Mesenchymal stem cell (in vitro differentiated cells and primary cell): ENCODE measurements at regions not wholly inside any gene's neighbourhood (a gene's known extent, or its start where the extent isn't known, plus 50 kb on each side); places are given as distances from the start of the nearest gene placed in this dataset.

Experiments used
- DNase-seq: peaks from one replicate; pipeline ENCODE4 v3.0.0-alpha.2; 2013
- H2AFZ ChIP-seq: one replicate; pipeline ENCODE4 v1.6.1; 2013; ENCODE audit warnings: low read depth, mild to moderate bottlenecking, control low read depth, inconsistent platforms, low read length, moderate library complexity
- H2AK5ac ChIP-seq: 2 replicates; pipeline ENCODE4 v1.6.1; 2013; ENCODE audit warnings: low read length, moderate library complexity, mild to moderate bottlenecking, inconsistent platforms; ENCODE audit not compliant: severe bottlenecking
- H2BK120ac ChIP-seq: one replicate; pipeline ENCODE4 v1.6.1; 2013; ENCODE audit warnings: low read depth, mild to moderate bottlenecking, inconsistent platforms, low read length, moderate library complexity
- H2BK12ac ChIP-seq, 2 experiments: one replicate each; pipeline ENCODE4 v1.6.1; 2013; ENCODE audit warnings: inconsistent platforms in 2 of 2, low read length in 2 of 2, mild to moderate bottlenecking in 2 of 2, moderate library complexity in 2 of 2, control low read depth in 1 of 2
- H2BK15ac ChIP-seq: one replicate; pipeline ENCODE4 v1.6.1; 2013; ENCODE audit warnings: mild to moderate bottlenecking, low read depth, inconsistent platforms; ENCODE audit not compliant: poor library complexity, severe bottlenecking
- H2BK5ac ChIP-seq: 2 replicates; pipeline ENCODE4 v1.6.1; 2013; ENCODE audit warnings: low read depth, mild to moderate bottlenecking, low read length, control low read depth, inconsistent platforms; ENCODE audit not compliant: poor library complexity, severe bottlenecking
- H3K14ac ChIP-seq, 2 experiments: one replicate each; pipeline ENCODE4 v1.6.1; 2013; ENCODE audit warnings: inconsistent platforms in 2 of 2, low read length in 2 of 2, control low read depth in 1 of 2, mild to moderate bottlenecking in 1 of 2, moderate library complexity in 1 of 2
- H3K18ac ChIP-seq, 2 experiments: one replicate each; pipeline ENCODE4 v1.6.1; 2013; ENCODE audit warnings: inconsistent platforms in 2 of 2, low read length in 2 of 2, control low read depth in 1 of 2, low read depth in 1 of 2, mild to moderate bottlenecking in 1 of 2
- H3K23ac ChIP-seq, 2 experiments: one replicate each; pipeline ENCODE4 v1.6.1; 2013; ENCODE audit warnings: inconsistent platforms in 2 of 2, low read length in 2 of 2, mild to moderate bottlenecking in 2 of 2, moderate library complexity in 2 of 2, control low read depth in 1 of 2
- H3K27ac ChIP-seq: 2 replicates; pipeline ENCODE4 v1.5.1; 2013; ENCODE audit warnings: mild to moderate bottlenecking, moderate library complexity, low read length, control low read depth, inconsistent platforms; ENCODE audit not compliant: poor library complexity, severe bottlenecking
- H3K27me3 ChIP-seq, 2 experiments: 2 replicates each; pipeline versions ENCODE4 v1.6.1 to v1.7.0; 2013; ENCODE audit warnings: low read length in 2 of 2, mild to moderate bottlenecking in 2 of 2, moderate library complexity in 2 of 2, control low read depth in 1 of 2, inconsistent platforms in 1 of 2; ENCODE audit not compliant: control insufficient read depth in 1 of 2, insufficient read depth in 1 of 2
- H3K36me3 ChIP-seq, 2 experiments: 2 replicates each; pipeline versions ENCODE4 v1.6.1 to v1.7.0; 2013; ENCODE audit warnings: low read length in 2 of 2, control low read depth in 1 of 2, inconsistent platforms in 1 of 2, low read depth in 1 of 2, mild to moderate bottlenecking in 1 of 2; ENCODE audit not compliant: insufficient read depth in 2 of 2, control insufficient read depth in 1 of 2
- H3K4ac ChIP-seq, 2 experiments: one replicate each; pipeline ENCODE4 v1.6.1; 2013; ENCODE audit warnings: inconsistent platforms in 2 of 2, low read length in 2 of 2, mild to moderate bottlenecking in 2 of 2, moderate library complexity in 2 of 2, control low read depth in 1 of 2, low read depth in 1 of 2
- H3K4me1 ChIP-seq: 2 replicates; pipeline ENCODE4 v1.6.1; 2013; ENCODE audit warnings: low read depth, low read length, control low read depth; ENCODE audit not compliant: control insufficient read depth, insufficient read depth
- H3K4me2 ChIP-seq: 2 replicates; pipeline ENCODE4 v1.6.1; 2013; ENCODE audit warnings: low read length, mild to moderate bottlenecking, inconsistent platforms; ENCODE audit not compliant: poor library complexity, severe bottlenecking
- H3K4me3 ChIP-seq, 2 experiments: 2 replicates each; pipeline versions ENCODE4 v1.5.1 to v1.7.0; 2013; ENCODE audit warnings: low read length in 2 of 2, mild to moderate bottlenecking in 2 of 2, control low read depth in 1 of 2, low read depth in 1 of 2; ENCODE audit not compliant: insufficient read depth in 1 of 2
- H3K79me1 ChIP-seq: replicated peaks from 2 replicates; pipeline ENCODE4 v1.6.1; 2013; ENCODE audit warnings: mild to moderate bottlenecking, control low read depth, low read length, inconsistent platforms; ENCODE audit not compliant: poor library complexity, severe bottlenecking
- H3K9ac ChIP-seq: 2 replicates; pipeline ENCODE4 v1.7.0; 2013; ENCODE audit warnings: mild to moderate bottlenecking, low read length, moderate library complexity
- H3K9me3 ChIP-seq: 2 replicates; pipeline ENCODE4 v1.7.0; 2013; ENCODE audit warnings: mild to moderate bottlenecking, low read length; ENCODE audit not compliant: control insufficient read depth
- H4K8ac ChIP-seq: one replicate; pipeline ENCODE4 v1.6.1; 2013; ENCODE audit warnings: inconsistent platforms, mild to moderate bottlenecking, low read length, moderate library complexity
- H4K91ac ChIP-seq: one replicate; pipeline ENCODE4 v1.6.1; 2013; ENCODE audit warnings: mild to moderate bottlenecking, low read length, inconsistent platforms
- WGBS: methylation state at CpG from one replicate; pipeline ENCODE4 v1.1.7; 2013; ENCODE audit warnings: mixed read lengths; 5-methylcytosine and 5-hydroxymethylcytosine counted together

DNA sequence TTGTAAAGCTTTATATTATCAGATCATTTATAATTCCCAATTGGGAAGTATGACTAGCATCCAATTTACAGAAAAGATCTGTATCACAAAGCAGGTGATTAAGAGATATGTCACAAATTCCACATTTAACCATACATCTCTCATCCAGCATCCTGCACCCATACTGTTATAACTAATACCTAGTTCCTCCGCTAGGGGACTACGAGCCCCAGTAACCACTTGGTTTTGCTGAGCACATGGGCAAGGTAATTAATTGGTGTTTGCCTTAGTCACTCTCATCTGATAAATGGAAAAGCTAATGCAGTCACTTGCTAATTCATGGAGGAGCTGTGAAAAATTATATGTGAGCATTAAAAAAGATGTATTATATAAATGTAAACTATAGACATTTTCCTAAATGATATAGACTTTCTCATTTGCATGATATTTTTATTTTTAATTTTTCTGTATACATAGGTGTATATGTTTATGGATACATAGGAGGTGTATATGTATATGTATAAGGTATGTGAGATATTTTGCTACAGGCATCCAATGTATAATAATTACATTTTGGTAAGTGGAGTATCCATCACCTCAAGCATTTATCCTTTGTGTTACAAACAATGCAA is 1031.8 kb downstream of the GALC start:
- Histone ChIP-seq H3K4me1 (no peaks in the 10 kb centered on the region), H2BK120ac (no peak overlapping the region), H3K79me1 (no peaks in the 10 kb centered on the region), H3K4ac (no peak overlapping the region), H3K9me3 (peaks cover 9% of the 10 kb centered on the region), H3K36me3 (no peaks in the 10 kb centered on the region), H4K8ac (no peak overlapping the region), H3K27me3 (no peaks in the 10 kb centered on the region), H2AK5ac (no peak overlapping the region), H3K18ac (no peak overlapping the region), H3K4me3 (no peak overlapping the region), H2BK12ac (no peak overlapping the region), H3K14ac (no peak overlapping the region), H3K9ac (no peak overlapping the region), H3K23ac (no peak overlapping the region), H4K91ac (no peak overlapping the region), H2BK15ac (no peak overlapping the region), H2AFZ (no peak overlapping the region), H3K27ac (no peak overlapping the region), H3K4me2 (no peak overlapping the region), H2BK5ac (no peak overlapping the region)
- WGBS, result 100% methylated on average over 1 of the region's 2 CpGs
- peak; percentile 14 for DNase-seq

DNA sequence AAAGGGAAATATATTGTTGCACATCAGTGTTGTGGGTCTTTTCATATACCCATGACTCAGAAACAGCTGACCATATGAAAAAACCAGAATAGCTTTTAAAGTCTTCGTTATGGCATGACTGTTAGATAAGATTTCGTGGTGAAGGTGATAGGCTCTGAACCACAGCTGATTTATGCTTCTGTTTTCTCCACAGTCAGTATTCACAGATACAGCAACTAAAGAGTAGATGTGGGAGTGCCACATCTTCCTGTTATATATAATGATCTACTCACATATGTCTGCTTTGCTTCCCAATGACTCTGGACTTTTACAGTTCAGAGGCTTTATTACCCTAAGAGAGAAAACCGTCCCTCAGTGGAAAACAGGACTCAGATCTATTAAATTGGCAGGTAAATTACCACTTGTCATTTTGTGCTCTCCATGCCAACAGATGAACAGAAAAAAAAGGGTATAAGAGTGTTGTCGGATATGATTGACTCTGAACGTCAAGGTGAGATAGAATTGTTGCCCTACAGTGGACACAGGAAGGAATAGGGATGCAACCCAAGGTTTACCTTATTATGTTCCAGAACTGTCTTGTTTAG is 1037.1 kb downstream of the GALC start:
- H3K27ac ChIP-seq, result no peak overlapping the region
- no peak overlapping the region for H3K9ac ChIP-seq
- H2BK120ac ChIP-seq, result no peak overlapping the region
- H3K27me3 ChIP-seq, result no peaks in the 10 kb centered on the region
- no peak overlapping the region for H4K8ac ChIP-seq
- H3K14ac ChIP-seq, result no peak overlapping the region
- H3K18ac ChIP-seq, result no peak overlapping the region
- H2BK5ac ChIP-seq, result no peak overlapping the region
- no peak overlapping the region for H3K4me3 ChIP-seq
- no peak overlapping the region for H4K91ac ChIP-seq
- H3K4me2 ChIP-seq, result no peak overlapping the region
- 69% methylated on average over 3 of the region's 5 CpGs for WGBS
- H3K9me3 ChIP-seq, result no peaks in the 10 kb centered on the region
- no peak overlapping the region for H2BK15ac ChIP-seq
- peak; percentile 22 for DNase-seq
- no peak overlapping the region for H3K4ac ChIP-seq
- H2AFZ ChIP-seq, result no peak overlapping the region
- H2AK5ac ChIP-seq, result no peak overlapping the region
- H3K36me3 ChIP-seq, result no peaks in the 10 kb centered on the region
- no peak overlapping the region for H3K23ac ChIP-seq
- H3K79me1 ChIP-seq, result no peaks in the 10 kb centered on the region
- H2BK12ac ChIP-seq, result no peak overlapping the region
- H3K4me1 ChIP-seq, result no peaks in the 10 kb centered on the region

DNA sequence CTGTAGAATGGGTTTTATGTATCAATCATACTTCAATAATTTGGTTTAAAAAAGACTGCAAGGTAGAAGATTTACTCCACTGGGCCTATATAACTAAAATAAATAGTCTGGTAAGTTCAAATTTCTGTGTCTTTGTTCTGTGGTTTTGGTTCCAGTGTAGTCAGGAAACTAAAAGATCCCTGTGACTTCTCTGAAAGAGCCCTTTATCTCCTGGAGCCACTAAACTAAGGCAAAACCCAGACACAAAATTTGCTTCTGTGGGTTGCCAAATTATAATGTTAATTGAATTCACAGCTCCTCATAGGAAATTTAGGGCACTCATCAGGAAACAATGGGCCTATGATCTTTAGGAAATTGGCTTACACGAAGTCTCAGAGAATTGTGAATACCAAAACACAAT is 1038.4 kb downstream of the GALC start:
- H3K36me3 ChIP-seq, result no peaks in the 10 kb centered on the region
- no peak overlapping the region for H2AK5ac ChIP-seq
- H4K8ac ChIP-seq, result no peak overlapping the region
- H3K18ac ChIP-seq, result no peak overlapping the region
- H3K79me1 ChIP-seq, result no peaks in the 10 kb centered on the region
- H2BK12ac ChIP-seq, result no peak overlapping the region
- no peaks in the 10 kb centered on the region for H3K4me1 ChIP-seq
- no peak overlapping the region for H3K23ac ChIP-seq
- no peak overlapping the region for H3K4me2 ChIP-seq
- H3K9me3 ChIP-seq, result no peaks in the 10 kb centered on the region
- no peak overlapping the region for H2BK15ac ChIP-seq
- no peak overlapping the region for H3K4me3 ChIP-seq
- H2BK120ac ChIP-seq, result no peak overlapping the region
- H3K27me3 ChIP-seq, result no peaks in the 10 kb centered on the region
- H3K9ac ChIP-seq, result no peak overlapping the region
- WGBS, result no CpG with 5 or more reads among the region's 1 CpG
- no peak overlapping the region for H3K4ac ChIP-seq
- DNase-seq, result no peak
- no peak overlapping the region for H2BK5ac ChIP-seq
- no peak overlapping the region for H4K91ac ChIP-seq
- H3K14ac ChIP-seq, result no peak overlapping the region
- H2AFZ ChIP-seq, result no peak overlapping the region
- no peak overlapping the region for H3K27ac ChIP-seq

DNA sequence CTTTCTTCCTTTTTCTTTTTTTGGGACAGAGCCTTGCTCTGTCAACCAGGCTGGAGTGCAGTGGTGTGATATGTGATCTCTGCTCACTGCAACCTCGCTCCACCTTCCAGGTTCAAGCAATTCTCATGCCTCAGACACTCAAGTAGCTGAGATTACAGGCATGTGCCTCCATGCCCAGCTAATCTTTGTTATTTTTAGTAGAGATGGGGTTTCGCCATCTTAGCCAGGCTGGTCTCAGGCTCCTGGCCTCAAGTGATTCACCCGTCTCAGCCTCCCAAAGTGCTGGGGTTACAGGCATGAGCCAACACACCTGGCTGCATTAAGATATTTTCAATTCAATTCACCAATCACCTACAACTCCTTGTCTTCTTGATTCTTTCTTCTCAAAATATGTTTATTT is 1046.5 kb downstream of the GALC start:
- no peak overlapping the region for H3K27ac ChIP-seq
- H3K4ac ChIP-seq, result no peak overlapping the region
- H3K79me1 ChIP-seq, result no peaks in the 10 kb centered on the region
- no peaks in the 10 kb centered on the region for H3K9me3 ChIP-seq
- no peak overlapping the region for H2BK15ac ChIP-seq
- H3K4me2 ChIP-seq, result no peak overlapping the region
- H2BK5ac ChIP-seq, result no peak overlapping the region
- no peaks in the 10 kb centered on the region for H3K4me1 ChIP-seq
- H3K27me3 ChIP-seq, result no peaks in the 10 kb centered on the region
- no peak overlapping the region for H4K8ac ChIP-seq
- H2BK12ac ChIP-seq, result no peak overlapping the region
- no peak for DNase-seq
- no peak overlapping the region for H2AK5ac ChIP-seq
- no peak overlapping the region for H3K9ac ChIP-seq
- no peak overlapping the region for H2AFZ ChIP-seq
- no peak overlapping the region for H4K91ac ChIP-seq
- no peak overlapping the region for H3K4me3 ChIP-seq
- 96% methylated on average over 2 of the region's 3 CpGs for WGBS
- no peaks in the 10 kb centered on the region for H3K36me3 ChIP-seq
- H3K23ac ChIP-seq, result no peak overlapping the region
- H2BK120ac ChIP-seq, result no peak overlapping the region
- H3K18ac ChIP-seq, result no peak overlapping the region
- no peak overlapping the region for H3K14ac ChIP-seq
